Omental fat pad (tissue), 3 donors: ENCODE measurements at regions not wholly inside any gene's neighbourhood (a gene's known extent, or its start where the extent isn't known, plus 50 kb on each side); places are given as distances from the start of the nearest gene placed in this dataset.

Experiments used
- ATAC-seq: fragments of 150-250 bp; one replicate; pipeline ENCODE4 v1.9.1; 2016; ENCODE audit warnings: mild to moderate bottlenecking, moderate library complexity; ENCODE audit not compliant: low FRiP score
- DNase-seq: peaks from one replicate; pipeline ENCODE4 v3.0.0-alpha.2; 2019; ENCODE audit warnings: low spot score
- TF ChIP-seq, protein P1 (sequence below), 3 donors: fragments of 450-650 bp; IDR thresholded peaks; one replicate each; pipeline ENCODE4 v1.5.1; 2016 to 2017; ENCODE audit warnings: antibody characterized with exemption in 3 of 3, mild to moderate bottlenecking in 3 of 3, moderate library complexity in 2 of 3

DNA sequence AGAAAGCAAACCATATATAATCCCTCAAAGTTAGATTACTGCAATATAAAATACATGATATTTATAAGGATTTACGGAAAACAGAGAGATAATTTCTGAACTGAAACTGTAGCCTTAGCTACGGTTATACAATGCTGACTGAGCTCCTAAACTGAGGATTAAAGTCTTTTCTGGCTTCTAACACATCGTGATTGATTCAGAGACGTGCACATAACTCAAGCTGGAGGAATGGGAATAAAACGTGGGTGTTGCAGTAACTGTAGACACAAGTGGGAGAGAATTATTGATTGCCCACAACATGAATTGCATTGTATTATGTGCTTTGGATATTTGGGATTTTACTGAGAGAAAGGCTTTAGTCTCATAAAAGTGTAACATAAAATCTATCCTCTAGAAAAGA, 418.0 kb upstream of the OPRM1 start:
- DNase-seq = no peak
- TF ChIP-seq, protein P1, sequence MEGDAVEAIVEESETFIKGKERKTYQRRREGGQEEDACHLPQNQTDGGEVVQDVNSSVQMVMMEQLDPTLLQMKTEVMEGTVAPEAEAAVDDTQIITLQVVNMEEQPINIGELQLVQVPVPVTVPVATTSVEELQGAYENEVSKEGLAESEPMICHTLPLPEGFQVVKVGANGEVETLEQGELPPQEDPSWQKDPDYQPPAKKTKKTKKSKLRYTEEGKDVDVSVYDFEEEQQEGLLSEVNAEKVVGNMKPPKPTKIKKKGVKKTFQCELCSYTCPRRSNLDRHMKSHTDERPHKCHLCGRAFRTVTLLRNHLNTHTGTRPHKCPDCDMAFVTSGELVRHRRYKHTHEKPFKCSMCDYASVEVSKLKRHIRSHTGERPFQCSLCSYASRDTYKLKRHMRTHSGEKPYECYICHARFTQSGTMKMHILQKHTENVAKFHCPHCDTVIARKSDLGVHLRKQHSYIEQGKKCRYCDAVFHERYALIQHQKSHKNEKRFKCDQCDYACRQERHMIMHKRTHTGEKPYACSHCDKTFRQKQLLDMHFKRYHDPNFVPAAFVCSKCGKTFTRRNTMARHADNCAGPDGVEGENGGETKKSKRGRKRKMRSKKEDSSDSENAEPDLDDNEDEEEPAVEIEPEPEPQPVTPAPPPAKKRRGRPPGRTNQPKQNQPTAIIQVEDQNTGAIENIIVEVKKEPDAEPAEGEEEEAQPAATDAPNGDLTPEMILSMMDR (IDR thresholded peaks at IDR 0.05) = no peak
- ATAC-seq = no peak

- ATAC-seq (no peak), DNase-seq (no peak)
- TF ChIP-seq, protein P1 (IDR thresholded peaks at IDR 0.05) = no peak
Observed at GRCh38 chr6:153618371-153619322, 420.4 kb upstream of the OPRM1 start.

DNA sequence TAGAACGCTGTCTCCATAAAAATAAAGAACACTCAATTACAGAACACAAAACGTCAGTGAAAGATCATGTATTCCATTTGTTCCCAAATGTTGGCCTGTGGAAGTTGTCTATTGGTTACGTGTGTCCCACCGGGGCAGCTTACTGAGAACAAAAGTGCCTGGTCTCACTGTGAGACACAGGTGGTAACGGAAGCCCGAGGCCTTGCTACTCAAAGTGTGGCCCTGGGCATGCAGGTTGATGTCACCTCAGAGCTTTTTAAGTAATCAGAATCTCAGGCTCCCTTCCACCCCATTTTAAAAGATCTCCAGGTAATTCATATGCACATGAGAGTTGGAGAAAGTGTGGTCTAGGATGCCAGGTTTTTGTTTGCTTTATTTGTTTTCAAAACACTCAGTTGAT, 422.5 kb upstream of the OPRM1 start:
- ATAC-seq (no peak), DNase-seq (no peak)
- TF ChIP-seq, protein P1 (IDR thresholded peaks at IDR 0.05) = no peak

DNA sequence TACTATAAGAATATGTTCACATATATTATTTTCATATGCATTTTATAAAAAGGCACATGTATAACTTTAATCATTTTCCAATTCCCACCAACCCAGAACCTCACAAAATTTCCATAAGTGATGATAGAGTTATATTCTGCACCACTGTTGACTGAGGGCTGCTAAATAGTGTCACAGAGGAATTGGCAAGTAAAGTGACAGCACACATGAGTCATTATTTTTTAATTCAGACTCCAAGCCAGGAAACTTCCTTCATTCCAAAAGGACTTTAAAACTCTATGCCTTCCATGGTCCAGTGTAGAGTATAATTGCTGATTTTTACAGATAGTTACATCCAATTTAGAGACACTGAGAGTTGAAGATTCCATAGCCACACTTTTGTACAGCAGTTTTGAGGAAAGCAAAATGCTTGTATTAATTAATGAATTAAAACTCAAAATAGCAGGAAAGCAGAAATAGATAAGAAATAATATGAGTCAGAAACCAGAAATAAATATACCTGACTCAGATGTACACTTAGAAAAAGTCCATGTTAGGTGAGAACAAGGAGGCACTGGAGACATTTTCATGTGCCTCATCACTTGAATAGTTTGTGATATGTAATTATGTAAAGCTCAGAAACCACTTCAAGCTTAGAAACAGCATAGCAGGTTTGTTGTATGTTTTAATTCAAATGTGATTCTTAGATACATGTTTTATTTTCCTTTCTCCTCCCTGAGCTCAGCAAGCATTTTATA, 425.2 kb upstream of the OPRM1 start:
- TF ChIP-seq, protein P1 (IDR thresholded peaks at IDR 0.05) = no peak
- ATAC-seq (no peak), DNase-seq (no peak)

DNA sequence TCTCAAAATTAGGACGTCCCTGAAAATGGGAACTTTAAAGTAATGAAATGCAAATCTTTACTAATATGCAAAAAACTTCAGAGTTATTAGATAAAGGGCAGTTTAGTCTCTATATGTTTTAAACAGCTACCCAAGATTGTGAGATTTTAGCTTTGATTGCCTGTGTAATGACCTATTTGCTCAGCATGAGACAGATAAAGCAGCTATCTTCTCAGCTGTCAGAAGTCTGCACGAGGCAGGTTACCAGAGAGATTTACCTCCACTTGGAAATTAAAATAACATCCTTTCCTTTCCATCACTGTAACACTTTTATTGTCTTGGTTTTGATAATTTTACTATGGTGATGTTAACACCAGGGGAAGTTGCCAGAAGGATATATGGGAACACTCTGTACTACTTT, 436.6 kb upstream of the OPRM1 start:
- no peak for ATAC-seq
- TF ChIP-seq, protein P1 (IDR thresholded peaks at IDR 0.05) = no peak
- no peak for DNase-seq

DNA sequence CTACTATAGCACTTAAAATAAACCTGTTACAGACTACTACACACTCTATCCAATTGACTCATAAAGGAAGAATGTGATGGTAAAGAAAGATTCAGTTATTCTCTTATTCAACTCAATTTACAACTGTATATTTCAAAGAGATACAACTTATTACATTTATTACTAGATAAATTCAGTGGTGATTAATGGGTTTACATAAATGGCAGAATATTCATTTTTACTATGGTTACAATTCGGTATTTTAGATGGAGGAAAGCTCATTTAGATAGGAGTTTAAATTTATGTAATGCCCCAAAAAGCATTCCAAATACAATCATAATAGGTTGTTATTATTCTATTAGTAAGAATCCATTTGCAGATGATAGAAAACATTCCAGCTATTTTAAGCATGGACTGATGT, 439.1 kb upstream of the OPRM1 start:
- DNase-seq (no peak), ATAC-seq (no peak)
- TF ChIP-seq, protein P1 (IDR thresholded peaks at IDR 0.05) = no peak
